ENCODE measurements at regions not wholly inside any gene's neighbourhood (a gene's known extent, or its start where the extent isn't known, plus 50 kb on each side); places are given as distances from the start of the nearest gene placed in this dataset.

- H2AK5ac ChIP-seq (ENCODE audit: low read length) = no peak overlapping the region
- H3K9me3 ChIP-seq (ENCODE audit: insufficient read depth, low read depth, low read length) = no peaks in the 10 kb centered on the region
- DNase-seq = no peak
- no peak overlapping the region for H3K4me3 ChIP-seq (ENCODE audit: low read depth, low read length)
- H3K4ac ChIP-seq (ENCODE audit: low read depth, low read length) = no peak overlapping the region
- H3K14ac ChIP-seq (ENCODE audit: low read length) = no peak overlapping the region
- no peak overlapping the region for H2BK12ac ChIP-seq (ENCODE audit: low read length)
- no peak overlapping the region for H4K91ac ChIP-seq (ENCODE audit: low read depth, low read length)
- no peak overlapping the region for H3K18ac ChIP-seq (ENCODE audit: low read length)
- no peak overlapping the region for H3K27ac ChIP-seq (ENCODE audit: low read depth, low read length)
- no peak overlapping the region for H2AFZ ChIP-seq (ENCODE audit: insufficient read depth, low read length, poor library complexity)
- no peak overlapping the region for H3K4me2 ChIP-seq (ENCODE audit: low read length)
- no CpG with 5 or more reads among the region's 3 CpGs for WGBS (ENCODE audit: extremely low coverage, insufficient coverage, insufficient read length)
- H3K79me1 ChIP-seq (ENCODE audit: low read length) = no peaks in the 10 kb centered on the region
- H3K79me2 ChIP-seq (ENCODE audit: control insufficient read depth, insufficient read depth, low read length, poor library complexity) = no peaks in the 10 kb centered on the region
- H2BK5ac ChIP-seq (ENCODE audit: low read depth, low read length, poor library complexity) = no peak overlapping the region
- H3K27me3 ChIP-seq (ENCODE audit: insufficient read depth, low read length) = no peaks in the 10 kb centered on the region
- H4K8ac ChIP-seq (ENCODE audit: low read depth, low read length) = no peak overlapping the region
- no peak overlapping the region for H2BK120ac ChIP-seq (ENCODE audit: insufficient read depth, low read length, poor library complexity)
- no peak overlapping the region for H3K23ac ChIP-seq (ENCODE audit: low read length)
- H4K12ac ChIP-seq (ENCODE audit: low read depth, low read length) = no peak overlapping the region
- peaks cover 0 to 3% of the 10 kb centered on the region in 2 experiments for H3K36me3 ChIP-seq (ENCODE audit: control insufficient read depth in 1 of 2, insufficient read depth in 2 of 2, low read length in 2 of 2)
- no peak overlapping the region for H3K9ac ChIP-seq (ENCODE audit: low read length)
- H3K4me1 ChIP-seq (ENCODE audit: control insufficient read depth in 1 of 2, insufficient read depth in 2 of 2, low read length in 2 of 2) = peaks cover 2 to 5% of the 10 kb centered on the region in 2 experiments
These were observed 113.5 kb downstream of the OGFRL1 start for GRCh38 chr6:71402096-71402495.

GRCh38 chr6:71403422-71404134 lies 115.0 kb downstream of the OGFRL1 start:
- no peak overlapping the region for H4K91ac ChIP-seq (ENCODE audit: low read depth, low read length)
- no peak overlapping the region for H2AK5ac ChIP-seq (ENCODE audit: low read length)
- peak overlapping the region; percentile 9 for H3K4me2 ChIP-seq (ENCODE audit: low read length)
- H3K4ac ChIP-seq (ENCODE audit: low read depth, low read length) = no peak overlapping the region
- H3K4me1 ChIP-seq (ENCODE audit: control insufficient read depth in 1 of 2, insufficient read depth in 2 of 2, low read length in 2 of 2) = peaks cover 6 to 8% of the 10 kb centered on the region in 2 experiments
- peak overlapping the region; percentile 53 for H3K27ac ChIP-seq (ENCODE audit: low read depth, low read length)
- H3K4me3 ChIP-seq (ENCODE audit: low read depth, low read length) = no peak overlapping the region
- DNase-seq = no peak
- no peak overlapping the region for H2BK120ac ChIP-seq (ENCODE audit: insufficient read depth, low read length, poor library complexity)
- no peak overlapping the region for H2BK12ac ChIP-seq (ENCODE audit: low read length)
- no peak overlapping the region for H4K12ac ChIP-seq (ENCODE audit: low read depth, low read length)
- H3K79me1 ChIP-seq (ENCODE audit: low read length) = no peaks in the 10 kb centered on the region
- H3K9ac ChIP-seq (ENCODE audit: low read length) = no peak overlapping the region
- WGBS (ENCODE audit: extremely low coverage, insufficient coverage, insufficient read length) = no CpG with 5 or more reads among the region's 9 CpGs
- no peak overlapping the region for H3K14ac ChIP-seq (ENCODE audit: low read length)
- H3K18ac ChIP-seq (ENCODE audit: low read length) = no peak overlapping the region
- H3K27me3 ChIP-seq (ENCODE audit: insufficient read depth, low read length) = no peaks in the 10 kb centered on the region
- H2AFZ ChIP-seq (ENCODE audit: insufficient read depth, low read length, poor library complexity) = no peak overlapping the region
- no peaks in the 10 kb centered on the region for H3K9me3 ChIP-seq (ENCODE audit: insufficient read depth, low read depth, low read length)
- no peak overlapping the region for H2BK5ac ChIP-seq (ENCODE audit: low read depth, low read length, poor library complexity)
- no peak overlapping the region for H3K23ac ChIP-seq (ENCODE audit: low read length)
- no peaks in the 10 kb centered on the region for H3K36me3 ChIP-seq (ENCODE audit: control insufficient read depth in 1 of 2, insufficient read depth in 2 of 2, low read length in 2 of 2)
- no peak overlapping the region for H4K8ac ChIP-seq (ENCODE audit: low read depth, low read length)
- no peaks in the 10 kb centered on the region for H3K79me2 ChIP-seq (ENCODE audit: control insufficient read depth, insufficient read depth, low read length, poor library complexity)

GRCh38 chr6:71404145-71404966 lies 115.7 kb downstream of the OGFRL1 start:
- WGBS (ENCODE audit: extremely low coverage, insufficient coverage, insufficient read length) = no CpG with 5 or more reads among the region's 4 CpGs

GRCh38 chr6:71404967-71405278 lies 116.3 kb downstream of the OGFRL1 start:
- H3K4me2 ChIP-seq (ENCODE audit: low read length) = no peak overlapping the region
- no peak overlapping the region for H4K91ac ChIP-seq (ENCODE audit: low read depth, low read length)
- H3K23ac ChIP-seq (ENCODE audit: low read length) = no peak overlapping the region
- no CpG with 5 or more reads among the region's 1 CpG for WGBS (ENCODE audit: extremely low coverage, insufficient coverage, insufficient read length)
- no peaks in the 10 kb centered on the region for H3K9me3 ChIP-seq (ENCODE audit: insufficient read depth, low read depth, low read length)
- H2AK5ac ChIP-seq (ENCODE audit: low read length) = no peak overlapping the region
- no peak overlapping the region for H3K18ac ChIP-seq (ENCODE audit: low read length)
- no peak overlapping the region for H2BK5ac ChIP-seq (ENCODE audit: low read depth, low read length, poor library complexity)
- H4K12ac ChIP-seq (ENCODE audit: low read depth, low read length) = no peak overlapping the region
- H3K36me3 ChIP-seq (ENCODE audit: control insufficient read depth in 1 of 2, insufficient read depth in 2 of 2, low read length in 2 of 2) = peaks cover under 1 to 4% of the 10 kb centered on the region in 2 experiments
- H3K79me2 ChIP-seq (ENCODE audit: control insufficient read depth, insufficient read depth, low read length, poor library complexity) = no peaks in the 10 kb centered on the region
- no peak overlapping the region for H3K27ac ChIP-seq (ENCODE audit: low read depth, low read length)
- no peak overlapping the region for H2BK12ac ChIP-seq (ENCODE audit: low read length)
- H3K4me1 ChIP-seq (ENCODE audit: control insufficient read depth in 1 of 2, insufficient read depth in 2 of 2, low read length in 2 of 2) = peaks cover 6 to 8% of the 10 kb centered on the region in 2 experiments
- no peaks in the 10 kb centered on the region for H3K79me1 ChIP-seq (ENCODE audit: low read length)
- no peak overlapping the region for H3K4me3 ChIP-seq (ENCODE audit: low read depth, low read length)
- no peak overlapping the region for H3K9ac ChIP-seq (ENCODE audit: low read length)
- no peak overlapping the region for H4K8ac ChIP-seq (ENCODE audit: low read depth, low read length)
- no peaks in the 10 kb centered on the region for H3K27me3 ChIP-seq (ENCODE audit: insufficient read depth, low read length)
- no peak overlapping the region for H3K4ac ChIP-seq (ENCODE audit: low read depth, low read length)
- H2AFZ ChIP-seq (ENCODE audit: insufficient read depth, low read length, poor library complexity) = no peak overlapping the region
- no peak overlapping the region for H3K14ac ChIP-seq (ENCODE audit: low read length)
- H2BK120ac ChIP-seq (ENCODE audit: insufficient read depth, low read length, poor library complexity) = no peak overlapping the region
- DNase-seq = no peak

More at GRCh38 chr6:71404145-71404966, 115.7 kb downstream of the OGFRL1 start:
- DNase-seq = peak in 1 of 2 donors; percentile 72
- H2BK12ac ChIP-seq (ENCODE audit: low read length) = no peak overlapping the region
- no peak overlapping the region for H4K91ac ChIP-seq (ENCODE audit: low read depth, low read length)
- H3K9ac ChIP-seq (ENCODE audit: low read length) = no peak overlapping the region
- H3K4me1 ChIP-seq (ENCODE audit: control insufficient read depth in 1 of 2, insufficient read depth in 2 of 2, low read length in 2 of 2) = peaks cover 6 to 8% of the 10 kb centered on the region in 2 experiments
- no peak overlapping the region for H2AK5ac ChIP-seq (ENCODE audit: low read length)
- H3K79me1 ChIP-seq (ENCODE audit: low read length) = no peaks in the 10 kb centered on the region
- H3K36me3 ChIP-seq (ENCODE audit: control insufficient read depth in 1 of 2, insufficient read depth in 2 of 2, low read length in 2 of 2) = no peaks in the 10 kb centered on the region
- H3K18ac ChIP-seq (ENCODE audit: low read length) = no peak overlapping the region
- H3K27ac ChIP-seq (ENCODE audit: low read depth, low read length) = peak overlapping the region; percentile 53
- H3K4me2 ChIP-seq (ENCODE audit: low read length) = no peak overlapping the region
- H2BK120ac ChIP-seq (ENCODE audit: insufficient read depth, low read length, poor library complexity) = no peak overlapping the region
- no peak overlapping the region for H4K8ac ChIP-seq (ENCODE audit: low read depth, low read length)
- no peak overlapping the region for H2AFZ ChIP-seq (ENCODE audit: insufficient read depth, low read length, poor library complexity)
- H3K14ac ChIP-seq (ENCODE audit: low read length) = no peak overlapping the region
- no peak overlapping the region for H3K4ac ChIP-seq (ENCODE audit: low read depth, low read length)
- H3K79me2 ChIP-seq (ENCODE audit: control insufficient read depth, insufficient read depth, low read length, poor library complexity) = no peaks in the 10 kb centered on the region
- no peak overlapping the region for H4K12ac ChIP-seq (ENCODE audit: low read depth, low read length)
- no peaks in the 10 kb centered on the region for H3K27me3 ChIP-seq (ENCODE audit: insufficient read depth, low read length)
- no peak overlapping the region for H2BK5ac ChIP-seq (ENCODE audit: low read depth, low read length, poor library complexity)
- H3K23ac ChIP-seq (ENCODE audit: low read length) = no peak overlapping the region
- H3K9me3 ChIP-seq (ENCODE audit: insufficient read depth, low read depth, low read length) = no peaks in the 10 kb centered on the region
- H3K4me3 ChIP-seq (ENCODE audit: low read depth, low read length) = no peak overlapping the region
